Esophagus squamous epithelium (tissue), 4 donors: ENCODE measurements at regions not wholly inside any gene's neighbourhood (a gene's known extent, or its start where the extent isn't known, plus 50 kb on each side); places are given as distances from the start of the nearest gene placed in this dataset.

ENCODE experiments used
- POLR2A ChIP-seq, 4 donors: fragments of 450-650 bp; IDR thresholded peaks; one replicate each; pipeline ENCODE4 v1.6.1; 2017; ENCODE audit warnings: antibody characterized with exemption in 4 of 4, mild to moderate bottlenecking in 4 of 4, moderate library complexity in 3 of 4
- TF ChIP-seq, protein P1 (sequence below), 6 experiments: fragments of 450-650 bp in 4 of 6; fragments of 200-600 bp in 2 of 6; sonication (generic) in 2 of 6; IDR thresholded peaks; one replicate each; pipeline ENCODE4 v1.5.1; 2016 to 2019; ENCODE audit warnings: antibody characterized with exemption in 6 of 6, mild to moderate bottlenecking in 4 of 6, moderate library complexity in 4 of 6

- TF ChIP-seq, protein P1, sequence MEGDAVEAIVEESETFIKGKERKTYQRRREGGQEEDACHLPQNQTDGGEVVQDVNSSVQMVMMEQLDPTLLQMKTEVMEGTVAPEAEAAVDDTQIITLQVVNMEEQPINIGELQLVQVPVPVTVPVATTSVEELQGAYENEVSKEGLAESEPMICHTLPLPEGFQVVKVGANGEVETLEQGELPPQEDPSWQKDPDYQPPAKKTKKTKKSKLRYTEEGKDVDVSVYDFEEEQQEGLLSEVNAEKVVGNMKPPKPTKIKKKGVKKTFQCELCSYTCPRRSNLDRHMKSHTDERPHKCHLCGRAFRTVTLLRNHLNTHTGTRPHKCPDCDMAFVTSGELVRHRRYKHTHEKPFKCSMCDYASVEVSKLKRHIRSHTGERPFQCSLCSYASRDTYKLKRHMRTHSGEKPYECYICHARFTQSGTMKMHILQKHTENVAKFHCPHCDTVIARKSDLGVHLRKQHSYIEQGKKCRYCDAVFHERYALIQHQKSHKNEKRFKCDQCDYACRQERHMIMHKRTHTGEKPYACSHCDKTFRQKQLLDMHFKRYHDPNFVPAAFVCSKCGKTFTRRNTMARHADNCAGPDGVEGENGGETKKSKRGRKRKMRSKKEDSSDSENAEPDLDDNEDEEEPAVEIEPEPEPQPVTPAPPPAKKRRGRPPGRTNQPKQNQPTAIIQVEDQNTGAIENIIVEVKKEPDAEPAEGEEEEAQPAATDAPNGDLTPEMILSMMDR (IDR thresholded peaks at IDR 0.05): no peak
- no peak for TF ChIP-seq POLR2A (IDR thresholded peaks at IDR 0.05)
Measured at GRCh38 chr5:103407402-103407801, 148.8 kb downstream of the MACIR start.
